ENCODE measurements at regions not wholly inside any gene's neighbourhood (a gene's known extent, or its start where the extent isn't known, plus 50 kb on each side); places are given as distances from the start of the nearest gene placed in this dataset.
"Not testable (repeated sequence)": the region's sequence is repeated elsewhere in the genome, so short reads cannot be mapped to it uniquely, and the experiment has no call there.

DNA sequence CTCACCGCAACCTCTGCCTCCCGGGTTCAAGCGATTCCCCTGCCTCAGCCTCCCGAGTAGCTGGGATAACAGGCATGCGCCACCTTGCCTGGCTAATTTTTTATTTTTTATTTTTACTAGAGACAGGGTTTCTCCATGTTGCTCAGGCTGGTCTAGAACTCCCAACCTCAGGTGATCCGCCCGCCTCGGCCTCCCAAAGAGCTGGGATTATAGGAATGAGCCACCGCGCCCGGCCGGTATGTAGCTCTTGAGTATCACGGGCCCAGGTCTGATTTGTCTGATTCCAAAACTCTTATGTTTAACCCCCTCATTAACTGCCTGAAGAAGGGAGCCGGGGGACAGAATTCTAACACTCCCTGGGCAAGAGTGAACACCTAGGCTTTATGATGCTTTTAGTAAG, 91.7 kb upstream of the OLIG2 start:
- TF ChIP-seq CTCF (IDR thresholded peaks at IDR 0.05); POLR2AphosphoS5 (IDR thresholded peaks at IDR 0.05; ENCODE audit: low read depth, low read length); SIN3A (IDR thresholded peaks at IDR 0.05; ENCODE audit: borderline replicate concordance, insufficient read depth, low read depth, low read length); TCF7L2 (IDR thresholded peaks at IDR 0.05; ENCODE audit: low read depth, low read length): not testable (repeated sequence)
- TF ChIP-seq, protein P1, sequence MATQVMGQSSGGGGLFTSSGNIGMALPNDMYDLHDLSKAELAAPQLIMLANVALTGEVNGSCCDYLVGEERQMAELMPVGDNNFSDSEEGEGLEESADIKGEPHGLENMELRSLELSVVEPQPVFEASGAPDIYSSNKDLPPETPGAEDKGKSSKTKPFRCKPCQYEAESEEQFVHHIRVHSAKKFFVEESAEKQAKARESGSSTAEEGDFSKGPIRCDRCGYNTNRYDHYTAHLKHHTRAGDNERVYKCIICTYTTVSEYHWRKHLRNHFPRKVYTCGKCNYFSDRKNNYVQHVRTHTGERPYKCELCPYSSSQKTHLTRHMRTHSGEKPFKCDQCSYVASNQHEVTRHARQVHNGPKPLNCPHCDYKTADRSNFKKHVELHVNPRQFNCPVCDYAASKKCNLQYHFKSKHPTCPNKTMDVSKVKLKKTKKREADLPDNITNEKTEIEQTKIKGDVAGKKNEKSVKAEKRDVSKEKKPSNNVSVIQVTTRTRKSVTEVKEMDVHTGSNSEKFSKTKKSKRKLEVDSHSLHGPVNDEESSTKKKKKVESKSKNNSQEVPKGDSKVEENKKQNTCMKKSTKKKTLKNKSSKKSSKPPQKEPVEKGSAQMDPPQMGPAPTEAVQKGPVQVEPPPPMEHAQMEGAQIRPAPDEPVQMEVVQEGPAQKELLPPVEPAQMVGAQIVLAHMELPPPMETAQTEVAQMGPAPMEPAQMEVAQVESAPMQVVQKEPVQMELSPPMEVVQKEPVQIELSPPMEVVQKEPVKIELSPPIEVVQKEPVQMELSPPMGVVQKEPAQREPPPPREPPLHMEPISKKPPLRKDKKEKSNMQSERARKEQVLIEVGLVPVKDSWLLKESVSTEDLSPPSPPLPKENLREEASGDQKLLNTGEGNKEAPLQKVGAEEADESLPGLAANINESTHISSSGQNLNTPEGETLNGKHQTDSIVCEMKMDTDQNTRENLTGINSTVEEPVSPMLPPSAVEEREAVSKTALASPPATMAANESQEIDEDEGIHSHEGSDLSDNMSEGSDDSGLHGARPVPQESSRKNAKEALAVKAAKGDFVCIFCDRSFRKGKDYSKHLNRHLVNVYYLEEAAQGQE (IDR thresholded peaks at IDR 0.05; ENCODE audit: insufficient read depth in 1 of 2, low read depth in 2 of 2, low read length in 1 of 2): not testable (repeated sequence)

Data from Panc1 (cell line).